GM19025 (cell line): ENCODE measurements at regions not wholly inside any gene's neighbourhood (a gene's known extent, or its start where the extent isn't known, plus 50 kb on each side); places are given as distances from the start of the nearest gene placed in this dataset.

Experiments
- ATAC-seq: cut with Tn5 transposase; IDR thresholded peaks from one replicate; pipeline ENCODE4 v1.9.1; 2021; ENCODE audit warnings: mild to moderate bottlenecking, low read depth, moderate library complexity; ENCODE audit not compliant: unreplicated experiment

DNA sequence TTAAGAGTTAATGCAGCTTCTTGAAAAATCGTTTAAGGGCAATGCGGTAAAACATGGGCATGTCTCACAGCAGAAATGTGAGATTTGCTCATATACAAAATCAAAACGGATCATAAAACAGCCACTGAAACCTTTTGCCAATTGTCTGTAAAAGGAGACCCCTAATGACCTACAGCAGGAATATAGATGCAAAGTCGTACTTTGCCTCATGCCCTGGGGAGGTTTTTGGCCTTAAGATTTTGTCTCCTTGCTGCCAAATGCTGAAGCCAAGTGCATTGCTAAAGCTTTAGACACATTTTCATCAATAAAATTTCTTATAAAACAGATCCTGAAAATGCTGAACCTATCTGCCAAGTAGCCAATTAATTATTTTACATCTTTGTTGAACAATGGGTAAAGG lies 226.9 kb downstream of the TGFB2 start:
- ATAC-seq, result no peak

DNA sequence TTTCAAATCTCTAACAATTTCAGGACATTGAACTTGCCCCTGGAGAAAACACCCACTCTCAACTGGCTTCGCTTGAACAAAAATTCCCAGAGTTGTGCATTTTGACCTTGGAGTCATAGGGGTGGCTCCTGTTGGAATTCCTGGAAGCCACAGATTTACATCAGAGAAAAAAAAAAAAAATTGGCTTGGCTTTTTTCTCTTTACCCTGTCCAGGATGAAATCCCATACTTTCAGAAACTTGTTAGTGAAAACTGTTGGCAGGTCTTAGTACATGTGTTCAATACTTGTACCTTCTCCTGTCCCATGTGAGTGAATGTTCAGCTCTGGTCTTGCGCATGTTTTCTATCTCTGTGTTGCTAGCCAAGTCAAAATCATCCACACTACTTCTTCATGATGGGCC lies 228.8 kb downstream of the TGFB2 start:
- no peak for ATAC-seq

DNA sequence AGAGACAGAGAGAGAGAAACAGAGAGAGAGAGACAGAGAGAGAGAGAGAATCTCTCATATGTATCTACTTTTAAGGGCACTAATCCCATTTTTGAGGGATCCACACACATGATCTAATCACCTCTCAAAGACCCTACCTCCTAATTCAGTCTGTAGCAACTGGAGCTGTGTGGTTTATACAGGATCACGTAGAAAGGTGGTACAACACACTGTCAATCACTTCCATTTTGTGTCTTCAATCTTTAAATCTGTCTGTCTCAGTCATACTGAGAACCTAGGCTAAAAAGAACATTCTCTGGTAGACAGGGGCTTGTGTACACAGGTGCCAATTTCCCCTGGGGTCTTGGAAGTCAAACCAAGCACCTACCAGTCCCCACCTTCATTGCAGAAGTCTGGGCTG lies 229.9 kb downstream of the TGFB2 start:
- no peak for ATAC-seq

DNA sequence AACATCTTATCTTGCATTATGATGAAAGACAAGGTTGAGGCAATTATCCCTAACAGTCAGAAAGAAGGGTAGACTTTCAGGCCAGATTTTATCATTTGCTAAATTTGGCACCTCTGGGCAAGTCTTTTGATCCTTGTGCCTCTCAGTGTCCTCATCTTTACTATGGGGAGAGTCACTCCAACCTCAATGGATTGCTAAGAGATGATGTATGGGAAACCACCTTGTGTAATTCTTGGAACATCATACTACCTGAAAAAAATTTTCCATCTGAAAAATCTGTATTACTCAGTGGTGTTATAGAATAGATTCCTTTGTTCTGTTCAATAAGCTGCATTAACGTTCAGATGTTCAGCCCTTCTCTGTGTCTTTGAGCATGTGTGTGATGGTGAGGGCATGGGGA lies 230.7 kb downstream of the TGFB2 start:
- no peak for ATAC-seq

DNA sequence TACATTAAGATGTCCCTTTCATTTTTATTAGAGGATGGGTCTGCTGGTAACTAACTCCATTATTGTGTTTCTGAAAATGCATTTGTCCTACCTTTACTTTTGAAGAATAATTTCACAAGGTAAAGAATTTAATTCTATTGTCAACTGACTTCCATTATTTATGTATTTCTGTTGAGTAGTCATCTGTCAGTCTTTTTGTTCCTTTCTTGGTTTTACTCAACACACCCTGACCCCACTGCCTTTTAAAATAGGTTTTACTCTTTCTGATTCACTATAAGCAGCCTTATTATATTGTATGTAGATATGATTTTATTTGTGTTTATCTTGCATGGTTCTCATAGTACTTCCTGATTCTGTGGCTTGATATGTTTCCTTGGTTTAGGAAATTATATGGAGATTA lies 237.5 kb downstream of the TGFB2 start:
- no peak for ATAC-seq

DNA sequence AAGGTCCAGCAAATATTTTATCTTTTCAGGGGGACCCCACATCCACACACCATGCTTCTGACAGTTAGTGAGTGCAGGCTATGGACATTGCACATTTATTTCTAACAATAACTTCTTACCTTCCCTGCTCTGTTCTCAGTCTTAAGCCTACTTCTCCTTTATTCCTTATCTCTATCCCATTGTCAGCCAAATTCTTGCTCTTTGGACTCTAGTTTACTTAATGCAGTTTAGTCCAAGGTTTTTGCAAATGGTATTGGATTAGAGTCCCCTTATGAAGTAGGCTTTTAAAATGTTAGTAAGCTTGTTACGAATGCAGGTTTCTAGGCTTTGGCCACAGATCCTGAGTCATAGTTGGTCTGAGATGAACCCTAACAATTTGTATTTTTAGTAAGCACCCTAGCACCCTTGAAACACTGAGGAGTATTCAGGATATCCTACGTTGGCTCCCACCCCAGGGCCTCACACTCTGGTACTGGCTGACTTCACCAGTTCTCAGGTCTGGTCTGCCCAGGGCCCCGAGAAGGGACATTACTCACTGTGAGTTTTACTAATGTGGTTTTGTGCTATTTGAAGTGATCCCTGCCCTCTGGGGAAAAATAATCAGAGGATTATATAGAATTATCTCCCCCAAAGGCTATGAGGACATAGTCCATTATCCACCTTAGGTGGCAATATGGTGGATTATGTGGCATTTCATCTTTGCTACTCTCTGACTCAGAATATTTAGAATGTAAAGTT lies 239.5 kb downstream of the TGFB2 start:
- no peak for ATAC-seq

DNA sequence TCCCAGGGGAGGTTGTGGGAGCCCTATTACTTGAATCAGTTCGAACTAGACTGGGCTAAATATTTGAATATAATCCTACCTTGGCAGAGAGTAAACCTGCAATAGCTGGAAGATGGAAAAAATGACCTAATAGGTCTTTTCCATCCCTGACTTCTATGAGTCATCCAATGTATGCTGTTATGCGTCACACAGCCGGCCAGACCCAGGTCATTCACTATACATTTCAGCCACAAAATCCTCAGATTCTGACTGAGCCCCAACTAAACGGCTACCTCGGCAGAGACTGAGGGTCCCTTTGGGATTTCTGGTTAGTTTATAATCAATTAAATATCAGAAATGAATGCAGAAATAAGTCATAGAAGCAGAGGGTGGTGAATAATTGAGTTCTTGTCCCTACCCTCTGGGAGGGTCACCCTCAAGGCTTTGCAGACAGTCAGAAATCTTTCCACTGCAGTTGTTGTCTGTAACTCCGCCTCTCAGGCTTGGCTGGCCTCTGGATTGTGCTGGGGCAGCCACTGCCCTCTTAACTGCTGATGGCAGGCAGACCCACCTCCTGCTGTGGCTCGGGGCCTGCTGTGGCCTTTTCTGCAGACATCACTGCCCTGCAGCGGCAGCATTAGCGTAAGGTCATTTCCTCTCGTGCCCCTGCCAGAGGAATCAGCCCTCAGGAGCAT lies 240.5 kb downstream of the TGFB2 start:
- peak; percentile 65 for ATAC-seq

DNA sequence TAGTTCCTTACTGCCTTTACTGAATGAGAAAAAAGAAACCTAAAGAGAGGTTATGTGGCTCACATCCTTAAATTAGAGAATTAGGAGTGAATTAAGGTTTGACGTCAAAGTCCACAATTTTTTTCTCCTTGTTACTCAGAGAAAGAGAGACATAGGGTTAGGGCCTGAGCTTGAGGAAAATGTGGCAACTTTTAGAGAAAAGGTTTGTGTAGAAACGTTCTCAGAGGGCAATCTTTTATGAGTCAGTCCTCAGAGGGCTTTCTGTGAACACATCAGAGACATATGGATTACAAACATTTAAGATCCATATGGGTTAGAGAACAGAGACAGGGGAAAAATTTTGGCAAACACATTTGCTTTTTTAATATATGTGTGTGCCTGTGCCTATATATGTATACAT lies 242.8 kb downstream of the TGFB2 start:
- ATAC-seq, result no peak

DNA sequence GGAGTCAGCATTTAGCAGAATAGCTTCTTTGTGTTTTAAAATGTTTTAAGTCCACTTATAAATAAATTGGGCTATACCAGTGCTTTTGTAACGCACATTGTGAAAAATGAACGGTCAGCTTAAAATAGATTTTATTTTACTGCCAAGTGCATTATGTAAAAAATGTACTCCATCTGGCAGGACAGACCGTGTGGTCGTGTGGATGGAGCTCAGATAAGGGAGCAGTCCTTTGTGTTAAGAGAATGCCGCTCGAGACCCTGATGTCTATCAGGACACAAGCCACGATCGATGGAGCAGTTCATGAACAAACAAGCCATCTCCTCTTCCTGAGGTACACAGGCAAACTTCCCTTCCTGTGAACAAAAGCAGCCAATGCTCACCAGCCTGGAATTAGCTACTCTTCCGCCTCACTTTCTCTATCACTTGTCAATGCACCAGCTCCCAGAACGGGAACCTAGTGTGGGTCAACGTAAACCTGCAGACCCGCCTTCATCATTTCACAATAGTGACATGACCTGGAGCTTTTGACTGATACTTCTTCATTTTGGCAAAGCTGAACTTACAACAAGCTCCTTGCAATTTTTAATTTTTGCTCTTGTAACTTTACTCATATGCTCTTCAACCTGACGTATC lies 243.5 kb downstream of the TGFB2 start:
- no peak for ATAC-seq

DNA sequence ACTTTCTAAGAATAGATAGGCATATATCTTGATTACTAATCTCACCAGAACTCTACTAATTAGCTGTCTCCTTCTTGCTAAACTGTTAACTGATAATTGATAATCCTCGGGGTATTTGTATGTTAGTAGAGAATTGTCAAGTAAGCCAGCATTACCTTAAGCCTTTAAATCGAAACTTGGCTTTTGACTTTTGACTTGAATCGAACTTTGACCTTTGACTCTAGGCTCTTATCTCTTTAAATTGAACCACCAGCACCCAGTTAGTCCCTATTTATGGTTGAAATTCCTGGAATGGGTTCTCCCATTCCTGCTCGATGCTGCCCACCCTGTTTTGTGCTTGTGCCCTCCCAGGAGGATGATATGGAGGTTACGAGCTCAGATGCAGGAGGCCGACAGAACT lies 244.4 kb downstream of the TGFB2 start:
- no peak for ATAC-seq

DNA sequence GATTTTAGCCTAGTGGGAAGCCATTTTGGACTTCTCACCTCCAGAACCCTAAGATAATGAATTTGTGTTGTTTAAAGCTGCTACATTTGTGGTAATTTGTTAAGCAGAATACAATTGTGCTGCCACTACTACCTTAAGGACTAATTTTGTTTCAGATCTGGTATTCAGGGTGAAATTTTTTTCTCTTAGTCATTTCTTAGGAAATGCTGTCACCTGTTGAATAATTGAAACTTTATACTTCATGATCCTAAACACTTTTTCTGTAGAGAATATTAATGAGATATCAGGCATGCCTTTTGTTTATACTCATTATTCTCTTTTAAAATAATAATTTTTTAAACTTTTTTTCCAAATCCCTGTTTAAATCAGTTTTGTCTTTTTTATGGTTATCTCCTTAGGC lies 246.8 kb downstream of the TGFB2 start:
- no peak for ATAC-seq

DNA sequence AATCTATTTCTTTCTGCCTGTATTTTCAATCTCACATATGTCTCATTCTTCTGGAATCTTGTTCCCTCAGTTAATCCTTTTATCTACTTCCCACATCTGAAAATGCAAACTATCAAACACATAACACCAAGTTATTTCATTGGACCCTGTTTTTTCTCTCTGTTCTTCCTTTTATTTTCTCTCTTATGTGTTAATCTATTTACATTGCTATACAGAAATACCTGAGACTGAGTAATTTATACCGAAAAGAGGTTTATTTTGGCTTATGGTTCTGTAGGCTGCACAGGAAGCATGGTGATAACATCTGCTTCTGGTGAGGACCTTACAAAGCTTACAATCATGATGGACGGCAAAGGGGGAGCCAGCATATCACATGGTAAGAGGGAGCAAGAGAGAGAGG lies 247.6 kb downstream of the TGFB2 start:
- ATAC-seq, result no peak

DNA sequence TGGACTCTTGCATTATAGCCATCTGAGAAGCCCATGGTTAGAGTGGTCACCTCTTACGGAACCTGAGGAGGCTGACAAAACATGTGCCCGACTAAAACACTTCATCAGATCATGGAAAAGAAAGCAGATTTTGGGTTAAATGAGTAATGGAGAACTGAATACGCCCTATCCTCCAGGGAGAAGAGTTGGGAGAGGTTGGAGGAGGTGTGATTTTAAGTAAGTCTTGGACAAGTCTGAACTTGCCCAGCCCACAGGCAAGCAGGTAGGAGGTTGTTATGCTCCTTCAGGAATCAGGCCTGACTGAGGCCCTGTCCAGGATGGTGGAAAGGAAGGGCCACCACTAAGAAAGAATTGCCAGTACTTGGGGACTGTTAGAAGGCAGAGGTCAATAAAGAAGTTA lies 255.8 kb downstream of the TGFB2 start:
- ATAC-seq, result no peak

DNA sequence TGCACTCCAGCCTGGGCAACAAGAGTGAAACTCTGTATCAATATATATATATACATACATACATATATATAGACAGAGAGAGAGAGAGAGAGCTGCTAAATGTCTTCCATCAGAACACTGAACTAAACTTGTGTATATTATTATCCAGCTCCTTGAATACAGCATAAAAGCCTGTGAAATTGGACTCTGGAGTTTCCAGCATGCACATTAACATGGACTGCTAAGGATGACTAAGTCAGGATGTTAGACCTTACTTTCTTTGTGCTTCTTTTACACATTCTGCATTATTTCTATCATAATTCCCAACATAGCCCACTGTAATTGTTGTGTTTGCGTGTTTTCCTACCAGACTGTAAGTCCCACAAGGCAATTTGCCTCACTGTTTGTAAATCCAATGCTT lies 259.1 kb downstream of the TGFB2 start:
- ATAC-seq, result no peak

DNA sequence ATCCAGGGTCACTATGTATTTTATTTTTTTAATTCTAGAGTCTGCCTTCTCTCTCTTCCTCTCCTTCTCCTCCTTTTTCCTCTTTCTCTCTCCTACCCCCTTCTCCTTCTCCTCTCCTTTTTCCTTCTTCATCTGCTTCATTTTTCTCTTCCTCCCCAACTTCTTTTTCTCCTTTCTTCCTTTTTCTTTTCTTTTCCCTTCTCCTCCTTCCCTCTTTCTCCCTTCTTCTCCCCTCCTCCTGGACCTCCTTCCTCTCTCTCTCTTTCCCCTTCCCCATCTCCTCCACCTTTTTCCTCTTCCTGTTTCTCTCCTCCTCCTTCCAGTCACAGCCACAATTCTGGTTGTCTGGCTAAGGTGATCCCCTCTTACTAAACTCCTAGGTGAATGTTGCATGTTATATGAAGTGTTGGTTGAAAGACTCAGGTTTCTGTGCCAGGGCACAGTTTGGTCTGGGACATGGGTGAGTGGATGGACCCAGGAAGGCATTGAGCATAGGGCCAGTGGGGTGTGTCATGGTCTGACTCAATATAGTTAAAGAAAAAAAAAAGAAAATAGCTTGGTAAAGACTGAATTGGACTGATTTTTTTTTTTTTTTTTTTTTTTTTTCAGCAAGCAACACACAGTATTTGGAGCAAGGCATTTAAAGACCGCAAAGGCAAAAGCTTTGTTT lies 266.9 kb downstream of the TGFB2 start:
- ATAC-seq, result no peak

DNA sequence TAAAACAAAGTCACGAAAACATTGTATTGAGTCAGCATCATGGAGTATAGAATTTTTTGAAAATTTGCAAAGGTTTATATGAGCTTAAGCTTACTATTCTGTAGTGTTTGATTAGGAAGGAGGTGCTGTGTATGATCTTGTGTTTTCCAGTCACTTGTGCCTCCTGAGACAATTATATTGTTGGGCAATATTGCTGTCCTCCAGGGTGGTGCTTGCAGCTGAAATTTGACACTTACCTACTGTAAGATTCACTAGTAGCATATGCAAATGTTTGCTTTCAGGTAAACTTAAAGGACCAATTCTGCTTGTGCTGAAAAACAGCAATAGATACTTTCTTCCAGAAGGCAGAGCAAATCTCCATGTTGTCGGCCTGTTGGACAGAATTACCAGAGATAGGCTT lies 268.0 kb downstream of the TGFB2 start:
- no peak for ATAC-seq

DNA sequence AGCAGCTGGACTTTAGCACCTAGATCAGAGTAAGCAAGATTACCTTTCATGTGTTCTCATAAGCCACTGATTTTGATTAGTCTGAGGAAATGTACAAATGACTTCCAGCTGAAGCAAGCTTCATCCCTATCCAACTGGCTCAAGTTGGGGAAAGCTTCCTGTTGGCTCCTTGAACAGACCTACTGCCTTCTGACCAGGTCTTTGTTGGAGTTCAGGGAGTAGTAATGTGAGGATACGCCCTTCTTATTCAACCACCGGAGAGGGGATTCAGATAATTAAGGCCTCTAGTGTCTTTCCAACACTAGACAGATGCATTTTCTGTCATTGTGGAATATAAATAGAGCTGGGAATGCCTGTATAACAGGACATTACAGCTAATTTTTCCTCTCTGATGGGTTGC lies 268.9 kb downstream of the TGFB2 start:
- ATAC-seq, result no peak

DNA sequence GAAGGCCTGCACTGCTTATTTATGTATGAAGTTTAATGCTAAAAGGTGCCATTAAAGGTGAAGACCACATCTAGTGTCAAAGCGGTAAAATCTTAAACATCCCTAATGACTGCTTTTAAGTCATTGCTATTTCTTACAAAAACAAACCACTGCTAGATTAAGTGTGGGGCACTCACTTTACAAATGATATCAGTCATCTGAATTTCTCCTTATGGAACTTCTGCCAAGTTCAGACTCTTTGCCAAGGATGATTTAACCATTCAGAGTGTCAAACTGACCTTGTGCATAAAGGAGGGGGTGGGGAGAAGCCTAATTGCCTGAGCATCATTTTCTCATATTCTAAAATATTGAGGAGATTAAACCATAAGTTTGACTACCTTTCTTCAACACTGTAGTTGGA lies 271.5 kb downstream of the TGFB2 start:
- no peak for ATAC-seq

DNA sequence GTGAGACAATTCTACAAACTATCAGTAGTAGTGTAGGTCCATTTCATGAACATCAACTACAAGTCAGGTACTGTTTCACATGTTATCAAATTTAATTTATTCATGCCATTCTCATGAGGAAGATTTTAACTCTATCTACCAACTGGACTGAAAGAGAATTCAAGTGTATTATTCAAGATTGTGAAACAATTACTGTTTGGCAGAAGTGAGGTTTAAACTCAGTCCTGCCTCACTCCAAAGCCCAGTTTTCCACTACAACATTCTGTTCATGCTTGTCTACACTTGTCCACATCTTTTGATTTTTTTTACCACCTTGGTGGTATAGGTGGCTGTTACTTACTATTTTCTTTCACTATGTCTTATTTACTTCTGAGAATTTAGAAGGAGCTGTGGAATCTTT lies 272.9 kb downstream of the TGFB2 start:
- no peak for ATAC-seq

DNA sequence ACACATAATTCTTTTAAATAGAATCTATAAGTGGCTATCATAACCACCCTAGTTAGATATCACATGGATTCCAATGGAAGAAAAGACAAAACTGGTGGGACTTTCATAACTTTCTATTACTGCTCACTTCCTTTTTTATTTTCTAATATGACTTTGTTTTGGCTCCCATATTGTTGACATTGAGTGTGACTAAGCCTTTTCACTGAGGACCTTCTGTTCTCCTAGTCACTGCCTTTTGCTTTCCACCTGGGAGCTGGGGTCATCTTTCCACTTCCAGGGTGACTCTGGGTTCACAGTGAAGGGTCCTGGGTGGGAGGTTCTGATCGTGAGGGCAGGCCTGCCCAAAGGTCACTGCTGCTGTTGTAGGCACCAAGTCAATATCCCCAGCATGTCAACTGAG lies 275.8 kb downstream of the TGFB2 start:
- ATAC-seq, result no peak

DNA sequence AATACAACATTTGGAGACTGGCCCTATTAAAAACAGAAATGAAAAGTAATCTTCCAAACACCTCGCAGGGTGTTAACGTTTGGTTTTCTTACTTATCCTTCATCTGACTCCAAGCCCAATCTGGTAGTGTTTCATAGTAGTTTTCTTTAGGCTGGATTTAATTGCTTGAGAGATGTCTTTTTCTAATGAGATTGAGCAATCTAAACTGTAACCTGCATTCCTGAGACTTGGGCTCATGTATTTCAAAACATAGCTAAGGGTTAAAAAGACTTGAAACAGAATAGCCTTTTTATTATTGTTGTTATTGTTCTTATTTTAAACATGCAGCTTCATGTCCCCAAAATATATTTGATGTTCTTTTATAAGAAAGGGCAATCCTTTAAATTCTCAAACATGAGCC lies 278.9 kb downstream of the TGFB2 start:
- ATAC-seq, result no peak
